A673 (cell line): ENCODE measurements at regions not wholly inside any gene's neighbourhood (a gene's known extent, or its start where the extent isn't known, plus 50 kb on each side); places are given as distances from the start of the nearest gene placed in this dataset.

Experiments
- BruUV-seq: library from RNA; stranded (reverse); fragments of 400-500 nt; replicated peaks from 2 replicates; lab custom pipeline; 2021; lab: Mats Ljungman, UMichigan
- CTCF ChIA-PET: fragments of 300-600 bp; sonication (Branson Sonifier 250); formaldehyde crosslinking; loops from one replicate; lab custom pipeline; 2022; ENCODE audit warnings: antibody characterized with exemption; lab: Charles Lee
- POLR2A ChIA-PET: fragments of 300-600 bp; sonication (Branson Sonifier 250); formaldehyde crosslinking; loops from one replicate; lab custom pipeline; 2022; ENCODE audit warnings: antibody characterized with exemption; ENCODE audit not compliant: low non-redundant PET; lab: Charles Lee
- DNase-seq: peaks from one replicate; pipeline ENCODE4 v3.0.0-alpha.2; 2015; ENCODE audit warnings: low spot score
- H3K27ac ChIP-seq: fragments of 200-600 bp; sonication (generic); 2 replicates; pipeline ENCODE4 v1.5.1; 2016; ENCODE audit warnings: mixed run types, low read depth, mild to moderate bottlenecking, mixed read lengths, antibody characterized with exemption, low read length; ENCODE audit not compliant: poor library complexity, severe bottlenecking
- H3K27me3 ChIP-seq: fragments of 200-600 bp; sonication (generic); replicated peaks from 2 replicates; pipeline ENCODE4 v1.6.1; 2017; ENCODE audit warnings: mixed run types, low read depth, mild to moderate bottlenecking, mixed read lengths, antibody characterized with exemption, low read length; ENCODE audit not compliant: insufficient read depth, poor library complexity
- H3K36me3 ChIP-seq: fragments of 200-600 bp; sonication (generic); 2 replicates; pipeline ENCODE4 v1.6.1; 2016; ENCODE audit warnings: mixed run types, mild to moderate bottlenecking, mixed read lengths, antibody characterized with exemption, low read length; ENCODE audit not compliant: insufficient read depth, poor library complexity, severe bottlenecking
- H3K4me1 ChIP-seq: fragments of 200-600 bp; sonication (generic); 2 replicates; pipeline ENCODE4 v1.6.1; 2017; ENCODE audit warnings: mixed run types, mild to moderate bottlenecking, mixed read lengths, antibody characterized with exemption, low read length; ENCODE audit not compliant: insufficient read depth, poor library complexity, severe bottlenecking
- H3K4me3 ChIP-seq: fragments of 200-600 bp; sonication (generic); 2 replicates; pipeline ENCODE4 v1.5.1; 2016; ENCODE audit warnings: low read depth, mixed run types, mild to moderate bottlenecking, mixed read lengths, low read length; ENCODE audit not compliant: poor library complexity, severe bottlenecking
- H3K9me3 ChIP-seq: fragments of 200-600 bp; sonication (generic); 2 replicates; pipeline ENCODE4 v1.6.1; 2016; ENCODE audit warnings: mixed run types, low read depth, mild to moderate bottlenecking, mixed read lengths, antibody characterized with exemption, low read length; ENCODE audit not compliant: poor library complexity, severe bottlenecking
- EZH2 ChIP-seq: fragments of 200-600 bp; sonication (generic); IDR thresholded peaks from 2 replicates; pipeline ENCODE4 v1.6.1; 2017; ENCODE audit warnings: borderline replicate concordance, low read depth, mild to moderate bottlenecking, mixed read lengths, antibody characterized with exemption, low read length; ENCODE audit not compliant: poor library complexity, severe bottlenecking
- intact Hi-C: fragments of 100-400 bp; cut with micrococcal nuclease; formaldehyde crosslinking; loops from one replicate; pipeline ENCODE4 v1.10.0; 2022; ENCODE audit not compliant: unreplicated experiment
- TF ChIP-seq, protein P1 (sequence below): fragments of 300-800, 200-600 bp; sonication (generic); conservative IDR thresholded peaks from 2 replicates; pipeline ENCODE4 v1.5.1; 2017; ENCODE audit warnings: low read depth, mild to moderate bottlenecking, antibody characterized with exemption, low read length, moderate library complexity, mixed read lengths

DNA sequence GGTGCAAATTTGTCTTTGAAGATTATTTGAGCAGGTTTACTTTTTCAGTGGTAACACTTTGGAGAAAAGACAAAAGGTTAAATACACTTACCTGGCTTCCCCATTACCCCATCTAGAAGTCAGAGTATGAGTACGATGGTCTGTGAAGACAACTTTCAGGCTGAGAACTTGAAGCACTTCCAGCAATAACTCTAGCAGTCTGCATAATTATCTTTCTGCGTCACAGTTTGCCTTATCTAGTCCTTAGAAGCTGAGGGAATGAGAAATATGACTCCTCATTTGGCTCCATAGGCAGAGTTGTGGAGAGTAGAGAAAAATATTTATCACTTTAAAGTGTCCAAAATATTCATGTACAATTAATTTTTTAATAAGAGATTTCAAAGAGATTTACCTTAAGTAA is 323.4 kb upstream of the CAMK1G start:
- H3K4me1 ChIP-seq: no peaks in the 10 kb centered on the region
- intact Hi-C loops: no loop called here
- ChIA-PET POLR2A (no interaction called here), CTCF (no interaction called here)
- no TSS peak for BruUV-seq
- H3K27me3 ChIP-seq: peaks cover 9% of the 10 kb centered on the region
- no peaks in the 10 kb centered on the region for H3K9me3 ChIP-seq
- TF ChIP-seq, protein P1, sequence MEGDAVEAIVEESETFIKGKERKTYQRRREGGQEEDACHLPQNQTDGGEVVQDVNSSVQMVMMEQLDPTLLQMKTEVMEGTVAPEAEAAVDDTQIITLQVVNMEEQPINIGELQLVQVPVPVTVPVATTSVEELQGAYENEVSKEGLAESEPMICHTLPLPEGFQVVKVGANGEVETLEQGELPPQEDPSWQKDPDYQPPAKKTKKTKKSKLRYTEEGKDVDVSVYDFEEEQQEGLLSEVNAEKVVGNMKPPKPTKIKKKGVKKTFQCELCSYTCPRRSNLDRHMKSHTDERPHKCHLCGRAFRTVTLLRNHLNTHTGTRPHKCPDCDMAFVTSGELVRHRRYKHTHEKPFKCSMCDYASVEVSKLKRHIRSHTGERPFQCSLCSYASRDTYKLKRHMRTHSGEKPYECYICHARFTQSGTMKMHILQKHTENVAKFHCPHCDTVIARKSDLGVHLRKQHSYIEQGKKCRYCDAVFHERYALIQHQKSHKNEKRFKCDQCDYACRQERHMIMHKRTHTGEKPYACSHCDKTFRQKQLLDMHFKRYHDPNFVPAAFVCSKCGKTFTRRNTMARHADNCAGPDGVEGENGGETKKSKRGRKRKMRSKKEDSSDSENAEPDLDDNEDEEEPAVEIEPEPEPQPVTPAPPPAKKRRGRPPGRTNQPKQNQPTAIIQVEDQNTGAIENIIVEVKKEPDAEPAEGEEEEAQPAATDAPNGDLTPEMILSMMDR: no peak
- no peak for TF ChIP-seq EZH2
- no peak for DNase-seq
- H3K27ac ChIP-seq: no peak overlapping the region
- H3K4me3 ChIP-seq: no peak overlapping the region
- no peaks in the 10 kb centered on the region for H3K36me3 ChIP-seq

DNA sequence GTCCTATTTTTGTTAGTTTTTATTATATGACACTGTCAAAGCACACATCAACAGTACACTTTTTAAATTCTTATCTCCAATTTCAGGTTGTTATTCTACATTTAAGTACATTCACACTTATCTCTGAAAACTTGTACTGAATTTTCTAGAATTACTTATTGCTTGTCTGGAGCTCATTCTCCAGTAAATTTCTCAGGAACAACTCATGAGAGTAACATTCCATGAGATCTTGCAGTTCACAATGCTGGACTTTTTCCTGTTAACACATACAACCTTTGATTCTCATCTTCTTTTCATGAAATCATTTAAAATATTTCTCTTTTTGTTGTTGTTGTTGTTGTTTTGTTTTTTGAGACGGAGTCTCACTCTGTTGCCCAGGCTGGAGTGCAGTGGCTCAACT is 320.9 kb upstream of the CAMK1G start:
- TF ChIP-seq EZH2: no peak
- TF ChIP-seq, protein P1: no peak
- no TSS peak for BruUV-seq
- no peak overlapping the region for H3K27ac ChIP-seq
- H3K36me3 ChIP-seq: no peaks in the 10 kb centered on the region
- no peaks in the 10 kb centered on the region for H3K9me3 ChIP-seq
- H3K4me1 ChIP-seq: no peaks in the 10 kb centered on the region
- peaks cover 23% of the 10 kb centered on the region for H3K27me3 ChIP-seq
- ChIA-PET CTCF (interaction anchor here (0.6 kb wide), 1 partner anchor 252 kb away, joined by 3 read pairs; no protein-coding TSS in a partner anchor), POLR2A (no interaction called here)
- H3K4me3 ChIP-seq: no peak overlapping the region
- intact Hi-C loops: no loop called here
- no peak for DNase-seq

DNA sequence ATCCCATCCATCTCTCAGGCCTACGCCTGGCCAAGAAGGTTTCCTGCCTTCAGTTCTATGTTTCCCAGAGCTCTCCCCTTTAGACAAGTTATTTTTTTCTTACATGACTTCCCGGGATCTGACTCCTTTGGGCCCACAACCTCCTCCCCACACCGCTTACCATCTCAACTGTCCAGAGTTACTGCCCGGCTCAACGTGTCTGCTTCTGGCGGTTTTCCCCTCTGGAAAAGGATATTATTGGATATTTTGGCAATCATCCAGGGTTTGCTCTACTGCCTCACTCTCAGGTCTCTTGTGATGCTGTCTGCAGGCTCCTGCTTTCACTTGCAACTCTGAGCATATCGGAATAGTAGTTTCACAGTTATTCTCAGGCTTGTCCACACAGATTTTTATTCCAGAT is 318.2 kb upstream of the CAMK1G start:
- Histone ChIP-seq H3K27me3 (peaks cover 41% of the 10 kb centered on the region), H3K4me3 (no peak overlapping the region), H3K27ac (no peak overlapping the region), H3K36me3 (no peaks in the 10 kb centered on the region), H3K4me1 (no peaks in the 10 kb centered on the region), H3K9me3 (no peaks in the 10 kb centered on the region)
- DNase-seq: no peak
- CTCF ChIA-PET: no interaction called here
- TF ChIP-seq, protein P1: no peak
- no TSS peak for BruUV-seq
- POLR2A ChIA-PET: no interaction called here
- intact Hi-C loops: no loop called here
